CD4-positive, alpha-beta T cell treated with Interleukin-15 for 1 hour (primary cell): ENCODE measurements at regions not wholly inside any gene's neighbourhood (a gene's known extent, or its start where the extent isn't known, plus 50 kb on each side); places are given as distances from the start of the nearest gene placed in this dataset.

ENCODE experiments used
- DNase-seq: peaks from one replicate; pipeline ENCODE4 v3.0.0-alpha.2; 2020

DNA sequence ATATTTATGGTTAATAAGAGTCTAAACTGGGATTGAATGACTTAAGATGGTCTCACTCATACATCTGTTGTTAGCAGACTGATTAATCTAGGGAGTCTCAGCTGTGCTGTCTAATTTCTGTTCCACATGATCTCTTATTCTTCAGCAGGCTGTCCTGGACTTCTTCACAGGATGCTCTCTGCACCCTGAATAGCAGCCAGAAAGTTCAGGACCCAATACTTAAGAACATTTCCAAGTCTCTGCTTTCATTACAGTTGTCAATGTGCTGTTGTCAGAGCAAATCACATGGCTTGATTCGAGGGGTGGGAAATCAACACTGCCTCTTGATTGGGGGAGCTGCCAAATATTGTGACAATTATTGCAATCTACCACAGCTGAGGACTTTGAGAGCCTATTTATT lies 627.1 kb upstream of the SLC8A1 start:
- no peak for DNase-seq

DNA sequence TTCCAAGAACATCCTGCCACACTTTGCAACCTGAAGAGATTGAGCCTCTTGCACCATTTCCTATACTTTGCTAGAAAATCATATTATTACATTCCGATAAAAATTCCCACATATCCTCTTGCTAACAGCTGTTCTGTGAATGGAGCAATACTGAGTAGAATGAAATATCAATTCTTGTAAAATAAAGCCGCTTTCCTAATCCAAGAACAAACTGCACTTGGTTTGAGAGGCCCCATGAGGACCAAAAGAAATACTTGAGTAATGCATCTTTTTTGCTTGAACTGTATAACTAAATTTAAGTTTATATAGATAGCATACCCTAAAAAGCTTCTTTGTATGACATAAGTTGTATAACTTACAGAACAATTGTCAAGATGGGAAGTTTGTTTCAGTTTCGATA lies 632.4 kb upstream of the SLC8A1 start:
- DNase-seq: no peak

DNA sequence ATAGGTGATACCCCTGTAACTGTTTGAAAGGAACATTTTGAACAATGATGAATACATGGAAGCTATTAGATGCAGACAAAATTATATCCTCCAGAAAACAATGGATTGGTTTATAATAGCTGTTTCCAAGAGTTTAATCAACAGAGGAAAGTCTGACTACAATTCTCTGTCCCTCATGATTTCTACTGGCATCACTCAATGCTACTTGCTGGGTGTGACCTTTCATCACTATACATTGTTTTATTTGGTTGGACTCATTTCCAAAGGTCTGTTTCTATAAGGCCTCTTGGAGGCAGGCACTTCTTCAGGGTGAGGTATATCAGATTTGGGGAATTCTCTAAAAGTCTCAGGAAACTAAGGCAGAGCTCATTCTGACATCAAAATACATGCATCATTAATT lies 636.1 kb upstream of the SLC8A1 start:
- no peak for DNase-seq

- DNase-seq: no peak
Measured at GRCh38 chr2:41101281-41101680, 649.4 kb upstream of the SLC8A1 start.

DNA sequence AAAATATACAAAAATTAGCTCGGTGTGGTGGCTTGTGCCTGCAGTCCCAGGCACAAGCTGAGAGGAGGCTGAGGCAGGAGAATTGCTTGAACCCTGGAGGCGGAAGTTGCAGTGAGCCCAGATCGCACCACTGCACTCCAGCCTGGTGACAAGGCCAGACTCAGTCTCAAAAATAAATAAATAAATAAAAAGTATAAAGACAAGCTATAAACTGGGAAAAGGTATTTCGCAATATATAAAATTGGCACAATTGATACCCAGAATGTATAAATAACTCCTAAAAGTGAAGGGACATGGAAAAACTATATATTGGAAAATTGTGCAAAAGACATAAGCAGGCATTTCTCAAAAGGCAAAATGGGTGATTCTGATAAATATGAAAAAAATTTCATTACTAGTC lies 657.9 kb upstream of the SLC8A1 start:
- no peak for DNase-seq

DNA sequence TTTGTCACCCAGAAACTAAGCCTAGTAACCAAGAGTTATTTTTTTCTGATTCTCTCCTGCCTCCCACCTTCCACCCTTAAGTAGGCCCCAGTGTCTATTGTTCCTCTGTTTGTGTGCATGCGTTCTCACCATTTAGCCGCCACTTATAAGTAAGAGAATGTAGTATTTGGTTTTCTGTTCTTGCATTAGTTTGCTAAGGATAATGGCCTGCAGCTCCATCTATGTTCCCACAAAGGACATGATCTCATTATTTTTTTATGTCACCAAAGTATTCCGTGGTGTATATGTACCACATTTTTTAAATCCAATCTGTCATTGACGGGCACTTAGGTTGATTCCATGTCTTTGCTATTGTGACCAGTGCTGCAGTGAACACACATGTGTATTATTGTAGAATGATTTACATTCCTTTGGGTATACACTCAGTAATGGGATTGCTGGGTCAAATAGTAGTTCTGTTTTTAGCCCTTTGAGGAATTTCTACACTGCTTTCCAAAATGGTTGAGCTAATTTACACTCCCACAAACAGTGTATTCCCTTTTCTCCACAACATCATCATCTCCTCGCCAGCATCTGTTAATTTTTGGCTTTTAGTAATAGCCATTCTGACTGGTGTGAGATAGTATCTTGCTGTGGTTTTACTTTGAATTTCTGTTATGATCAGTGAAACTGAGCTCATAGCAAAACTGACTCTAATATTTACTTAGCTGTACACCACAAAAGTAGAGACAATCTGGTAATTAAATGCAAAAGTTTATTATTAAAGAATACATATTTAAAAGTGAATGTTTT lies 660.1 kb upstream of the SLC8A1 start:
- DNase-seq: no peak

DNA sequence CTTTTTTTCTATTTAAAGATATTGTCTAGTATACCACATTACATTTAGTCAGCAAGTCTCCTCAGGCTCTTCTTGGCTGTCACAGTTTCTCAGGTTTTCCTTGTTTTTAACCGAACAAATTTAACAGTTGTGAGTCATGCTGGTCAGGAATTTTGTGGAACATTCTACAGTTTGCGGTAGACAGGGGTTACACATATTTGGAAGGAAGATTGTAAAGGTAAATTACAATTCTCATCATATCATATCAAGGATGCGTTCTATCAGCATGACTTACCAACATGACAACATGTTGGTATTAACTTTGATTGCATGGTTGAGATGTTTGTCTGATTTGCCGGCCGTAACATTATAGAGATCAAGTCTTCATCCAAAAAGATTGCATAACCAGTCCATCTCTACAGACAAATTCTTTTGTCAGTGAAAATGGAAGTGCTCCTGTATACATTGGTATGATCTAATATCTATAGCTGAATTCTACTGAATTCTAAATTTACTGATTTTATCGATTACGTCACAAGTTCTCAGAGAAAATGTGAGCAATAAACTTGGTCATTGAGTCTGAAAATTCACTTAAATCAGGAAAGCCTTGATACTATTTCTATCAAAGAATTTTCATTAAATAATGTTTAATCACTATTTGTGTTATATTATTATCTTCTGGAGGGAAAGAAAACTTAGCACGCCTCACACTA lies 664.4 kb upstream of the SLC8A1 start:
- no peak for DNase-seq

GRCh38 chr2:41119489-41119888 lies 667.6 kb upstream of the SLC8A1 start:
- DNase-seq: no peak

DNA sequence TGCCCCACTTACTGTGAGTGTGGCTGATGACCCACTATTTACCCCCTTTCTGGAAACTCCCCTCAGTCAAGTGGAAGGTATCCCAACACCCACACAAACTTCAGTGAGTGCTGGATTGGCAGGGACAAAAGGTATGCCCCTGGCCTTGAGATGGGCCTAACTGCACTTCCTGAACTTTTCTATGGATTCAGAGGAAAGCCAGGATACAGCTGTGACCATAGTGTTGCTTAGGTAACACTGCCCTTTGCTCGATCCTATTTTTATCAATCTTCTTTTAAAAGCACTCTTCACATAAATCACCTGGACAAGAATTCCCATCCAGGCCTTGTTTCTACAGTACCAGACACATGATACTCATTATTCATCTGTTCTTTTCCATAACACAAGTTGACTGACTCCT lies 671.5 kb upstream of the SLC8A1 start:
- DNase-seq: no peak

DNA sequence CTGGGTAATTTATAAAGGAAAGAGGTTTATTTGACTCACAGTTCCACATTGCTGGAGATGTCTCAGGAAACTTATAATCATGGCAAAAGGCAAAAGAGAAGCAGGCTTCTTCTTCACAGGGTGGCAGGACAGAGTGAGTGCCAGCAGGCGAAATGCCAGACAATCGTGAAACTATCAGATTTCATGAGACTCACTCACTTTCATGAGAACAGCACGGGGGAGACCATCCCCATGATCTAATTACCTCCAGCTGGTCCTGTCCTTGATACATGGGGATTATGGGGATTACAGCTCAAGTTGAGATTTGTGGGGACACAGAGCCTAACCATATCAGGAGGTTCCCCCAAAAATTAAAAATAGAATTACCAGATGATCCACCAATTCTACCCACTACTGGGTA lies 675.5 kb upstream of the SLC8A1 start:
- DNase-seq: no peak

GRCh38 chr2:41129988-41130387 lies 678.1 kb upstream of the SLC8A1 start:
- no peak for DNase-seq

DNA sequence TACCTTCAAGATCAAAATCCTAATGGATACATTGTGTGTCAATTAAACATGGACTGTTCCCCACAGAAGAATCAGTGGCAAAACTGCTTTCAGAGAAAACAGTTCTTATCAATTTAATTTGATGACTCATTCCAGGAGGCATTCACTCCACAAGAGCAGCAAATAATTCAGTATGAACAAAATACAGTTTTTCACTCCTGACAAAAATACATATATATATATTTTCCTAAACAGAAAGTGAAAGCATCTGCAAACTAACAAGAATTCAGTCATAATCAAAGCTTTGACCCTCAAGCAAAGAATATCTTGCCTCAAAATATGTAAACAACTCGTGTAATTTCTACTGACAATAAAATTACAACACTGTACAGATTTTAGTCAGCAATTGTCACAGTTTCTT lies 685.1 kb upstream of the SLC8A1 start:
- no peak for DNase-seq

GRCh38 chr2:41141146-41141791 lies 689.4 kb upstream of the SLC8A1 start:
- no peak for DNase-seq

DNA sequence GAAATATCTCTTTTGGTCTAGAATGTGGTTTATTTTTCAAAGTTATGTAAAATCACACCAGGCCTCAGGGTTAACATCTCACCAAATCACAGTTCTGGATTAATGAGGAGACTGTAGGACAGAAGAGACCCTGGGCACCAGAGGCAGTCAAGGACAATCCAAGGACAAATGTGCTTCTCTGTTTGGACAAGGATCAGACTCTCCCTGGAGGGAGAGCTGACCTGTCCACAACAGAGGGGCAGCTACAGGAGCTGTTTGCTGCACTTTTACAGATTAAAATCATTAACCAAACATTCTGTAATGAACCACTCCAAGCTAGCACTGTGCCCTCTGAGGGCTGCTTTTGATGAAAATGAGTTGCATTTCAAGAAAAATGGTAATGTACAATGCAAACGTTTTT lies 690.6 kb upstream of the SLC8A1 start:
- no peak for DNase-seq

- DNase-seq: no peak
Measured at GRCh38 chr2:41145066-41145465, 693.2 kb upstream of the SLC8A1 start.

GRCh38 chr2:41149054-41149453 lies 697.2 kb upstream of the SLC8A1 start:
- no peak for DNase-seq

DNA sequence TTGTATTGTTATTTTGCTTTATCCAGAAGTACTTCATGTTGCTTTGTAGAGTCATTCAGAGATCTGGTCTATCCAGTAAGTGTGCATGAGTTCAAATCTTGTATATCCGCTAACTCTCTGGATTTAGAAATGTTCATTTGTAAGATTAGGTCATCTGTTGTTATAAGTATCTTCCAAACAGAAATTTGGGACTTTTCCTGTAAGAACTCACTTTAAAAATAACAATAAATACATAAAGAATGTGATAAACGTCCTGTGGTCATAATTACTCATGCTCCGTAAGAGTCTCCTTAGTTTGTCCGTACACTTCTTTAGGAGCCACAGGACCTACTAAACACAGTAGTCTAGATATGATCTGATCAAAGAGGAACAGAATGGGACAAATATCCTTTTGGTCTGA lies 699.9 kb upstream of the SLC8A1 start:
- no peak for DNase-seq

DNA sequence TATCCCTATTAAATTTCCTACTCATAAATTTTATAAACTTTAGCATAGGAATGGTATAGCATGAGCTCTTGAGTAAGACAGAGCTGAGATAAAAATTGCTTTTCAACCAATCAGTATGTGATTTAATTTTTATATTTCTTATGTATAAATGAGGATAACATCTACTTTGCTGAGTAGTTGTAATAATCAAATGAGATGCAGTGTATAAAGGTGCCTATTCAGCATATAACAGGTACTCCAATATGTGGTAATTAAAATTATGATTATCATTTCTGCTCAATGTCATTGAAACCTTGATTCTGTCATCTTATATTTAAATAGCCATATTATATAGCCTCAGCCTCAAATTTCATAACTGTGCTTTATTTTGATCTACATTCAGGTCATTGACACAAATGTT lies 700.4 kb upstream of the SLC8A1 start:
- DNase-seq: no peak

- no peak for DNase-seq
Measured at GRCh38 chr2:41160439-41160838, 708.5 kb upstream of the SLC8A1 start.

DNA sequence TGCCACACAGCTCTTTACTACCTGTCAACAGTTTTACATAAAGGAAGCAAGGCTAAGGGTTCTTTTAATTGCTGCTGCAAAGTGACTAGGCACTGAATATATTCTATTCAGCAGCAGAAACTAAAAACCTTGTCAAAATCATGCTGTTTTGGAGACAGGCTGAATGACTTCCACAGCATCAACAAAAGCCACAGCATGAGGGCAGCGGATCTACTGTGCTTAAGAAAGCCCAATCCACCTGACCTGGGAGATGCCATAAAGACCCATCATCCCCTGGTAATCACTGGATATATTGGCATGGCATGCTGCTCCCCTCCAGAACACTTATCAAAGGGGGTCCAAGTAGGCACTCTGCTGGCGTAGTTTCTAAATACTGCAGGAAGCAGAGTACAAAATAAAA lies 715.1 kb upstream of the SLC8A1 start:
- DNase-seq: no peak

DNA sequence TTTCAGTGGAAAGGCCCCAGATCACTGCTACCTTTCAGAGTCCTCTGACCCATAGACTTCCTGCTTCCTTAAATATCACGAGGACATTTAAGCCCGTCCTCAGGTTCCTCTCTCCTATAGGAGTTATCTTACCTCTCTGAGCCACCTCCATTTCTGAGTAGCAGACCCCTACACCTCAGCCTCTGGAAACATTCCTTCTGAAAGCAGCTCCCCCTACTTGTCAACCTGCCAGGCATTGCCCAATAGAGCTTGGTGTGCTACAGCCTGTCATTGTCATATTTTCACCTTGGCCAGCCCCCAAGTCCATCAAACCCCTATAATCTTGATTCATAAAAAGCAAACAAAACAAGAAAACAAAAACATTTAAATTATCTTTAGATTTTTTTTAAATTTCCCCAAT lies 717.9 kb upstream of the SLC8A1 start:
- no peak for DNase-seq

- no peak for DNase-seq
Measured at GRCh38 chr2:41170589-41170988, 718.7 kb upstream of the SLC8A1 start.

DNA sequence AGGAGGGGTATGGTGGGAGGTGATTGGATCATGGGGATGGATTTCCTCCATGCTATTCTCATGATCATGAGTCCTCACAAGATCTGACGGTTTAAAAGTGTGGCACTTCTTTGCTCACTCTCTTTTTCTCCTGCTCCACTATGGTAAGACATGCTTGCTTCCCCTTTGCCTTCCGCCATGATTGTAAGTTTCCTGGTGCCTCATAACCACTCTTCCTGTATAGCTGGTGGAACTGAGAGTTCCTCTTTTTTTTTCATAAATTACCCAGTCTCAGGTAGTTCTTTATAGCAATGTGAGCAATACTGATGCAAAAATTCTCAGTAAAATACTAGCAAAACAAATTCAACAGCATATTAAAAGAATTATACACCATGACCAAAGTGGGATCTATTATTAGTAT lies 728.5 kb upstream of the SLC8A1 start:
- no peak for DNase-seq

DNA sequence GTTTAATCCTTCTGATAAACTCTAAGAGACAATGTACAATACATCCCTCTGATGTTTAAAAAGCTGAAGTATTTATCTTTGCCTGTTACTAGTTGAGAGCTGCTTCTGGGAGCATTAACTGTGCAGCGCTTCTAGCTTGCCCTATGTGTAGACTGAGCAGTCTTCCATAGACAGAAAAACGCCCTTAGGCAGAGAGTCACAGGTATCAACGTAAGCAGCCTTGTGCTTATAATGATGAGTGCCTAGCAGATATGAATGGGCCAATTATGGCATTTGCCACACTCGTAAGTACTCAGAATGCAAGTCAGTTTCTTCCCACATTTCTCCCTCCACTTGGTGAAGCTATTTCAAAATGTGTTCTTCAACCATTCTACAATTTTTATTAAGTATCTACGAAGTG lies 731.1 kb upstream of the SLC8A1 start:
- no peak for DNase-seq
